Posterior cingulate gyrus (tissue), 11 donors: ENCODE measurements at regions not wholly inside any gene's neighbourhood (a gene's known extent, or its start where the extent isn't known, plus 50 kb on each side); places are given as distances from the start of the nearest gene placed in this dataset.
"Not testable (repeated sequence)": the region's sequence is repeated elsewhere in the genome, so short reads cannot be mapped to it uniquely, and the experiment has no call there.

ENCODE experiments used
- DNase-seq, 10 donors: peaks; one replicate each; pipeline versions ENCODE4 v3.0.0 to v3.0.0-alpha.2; 2020 to 2021; ENCODE audit warnings: mixed read lengths in 3 of 10
- intact Hi-C: fragments of 100-400 bp; cut with DNase I; formaldehyde crosslinking; loops from one replicate; pipeline ENCODE4 v1.15.1; 2023

GRCh38 chr18:25517881-25518715, 166.1 kb upstream of the ZNF521 start:
- intact Hi-C loops, result no loop called here
- DNase-seq, result no peak

- intact Hi-C loops, result no loop called here
- no peak for DNase-seq
These were observed 165.0 kb upstream of the ZNF521 start for GRCh38 chr18:25516747-25517498.

- intact Hi-C loops, result no loop called here
- DNase-seq, result no peak
These were observed 164.2 kb upstream of the ZNF521 start for GRCh38 chr18:25516121-25516520.

- DNase-seq, result no peak
- intact Hi-C loops, result no loop called here
These were observed 158.1 kb upstream of the ZNF521 start for GRCh38 chr18:25510096-25510495.

GRCh38 chr18:25503567-25504081, 151.7 kb upstream of the ZNF521 start:
- intact Hi-C loops, result loop anchor here (10.0 kb wide), 1 partner anchor 149 kb away; the partner anchor contains the start of gene ZNF521
- peak; percentile 18 to 91 (median 52) for DNase-seq

- intact Hi-C loops, result no loop called here
- no peak for DNase-seq
These were observed 145.3 kb upstream of the ZNF521 start for GRCh38 chr18:25497151-25497794.

GRCh38 chr18:25496544-25496943, 144.6 kb upstream of the ZNF521 start:
- intact Hi-C loops, result no loop called here
- no peak for DNase-seq

- no peak for DNase-seq
- intact Hi-C loops, result no loop called here
These were observed 143.6 kb upstream of the ZNF521 start for GRCh38 chr18:25495606-25496005.

- no peak for DNase-seq
- intact Hi-C loops, result no loop called here
These were observed 142.9 kb upstream of the ZNF521 start for GRCh38 chr18:25494888-25495287.

- intact Hi-C loops, result no loop called here
- no peak for DNase-seq
These were observed 141.4 kb upstream of the ZNF521 start for GRCh38 chr18:25493401-25493800.

GRCh38 chr18:25490316-25490715, 138.3 kb upstream of the ZNF521 start:
- intact Hi-C loops, result no loop called here
- DNase-seq, result no peak

GRCh38 chr18:25473008-25473407, 121.0 kb upstream of the ZNF521 start:
- DNase-seq, result no peak
- intact Hi-C loops, result no loop called here

- DNase-seq, intact Hi-C loops: not testable (repeated sequence)
These were observed 119.0 kb upstream of the ZNF521 start for GRCh38 chr18:25470756-25471524.

GRCh38 chr18:25470062-25470461, 118.1 kb upstream of the ZNF521 start:
- intact Hi-C loops, result no loop called here
- DNase-seq, result no peak

- intact Hi-C loops, result no loop called here
- DNase-seq, result no peak
These were observed 117.5 kb upstream of the ZNF521 start for GRCh38 chr18:25469489-25469888.

- DNase-seq, result peak in 6 of 10 donors; percentile 15 to 83 (median 34)
- intact Hi-C loops, result no loop called here
These were observed 115.4 kb upstream of the ZNF521 start for GRCh38 chr18:25467226-25467987.

- no peak for DNase-seq
- intact Hi-C loops, result no loop called here
These were observed 113.3 kb upstream of the ZNF521 start for GRCh38 chr18:25465152-25465732.

GRCh38 chr18:25464227-25464626, 112.3 kb upstream of the ZNF521 start:
- intact Hi-C loops, result no loop called here
- DNase-seq, result no peak

GRCh38 chr18:25463726-25464125, 111.8 kb upstream of the ZNF521 start:
- intact Hi-C loops, result no loop called here
- DNase-seq, result no peak
